HEK293 (cell line): ENCODE measurements at regions not wholly inside any gene's neighbourhood (a gene's known extent, or its start where the extent isn't known, plus 50 kb on each side); places are given as distances from the start of the nearest gene placed in this dataset.

ENCODE experiments used
- ATF2 ChIP-seq: fragments of 450-650 bp; formaldehyde crosslinking; IDR thresholded peaks from 2 replicates; pipeline ENCODE4 v1.5.1; 2016; ENCODE audit warnings: missing biosample characterization, missing genetic modification characterization, low read depth
- CTCF ChIP-seq: fragments of 450-650 bp; formaldehyde crosslinking; IDR thresholded peaks from 2 replicates; pipeline ENCODE4 v1.5.1; 2016; ENCODE audit warnings: missing biosample characterization, missing genetic modification characterization
- KLF10 ChIP-seq: fragments of 450-650 bp; IDR thresholded peaks from 2 replicates; pipeline ENCODE4 v1.5.1; 2018; ENCODE audit warnings: missing biosample characterization, mild to moderate bottlenecking, missing genetic modification characterization
- KLF16 ChIP-seq: fragments of 450-650 bp; formaldehyde crosslinking; IDR thresholded peaks from 2 replicates; pipeline ENCODE4 v1.5.1; 2017; ENCODE audit warnings: missing biosample characterization, missing genetic modification characterization
- MYNN ChIP-seq: fragments of 450-650 bp; formaldehyde crosslinking; IDR thresholded peaks from 2 replicates; pipeline ENCODE4 v1.5.1; 2016; ENCODE audit warnings: missing biosample characterization, missing genetic modification characterization, borderline replicate concordance
- REST ChIP-seq: fragments of 450-650 bp; formaldehyde crosslinking; IDR thresholded peaks from 2 replicates; pipeline ENCODE4 v1.5.1; 2016; ENCODE audit warnings: missing biosample characterization, missing genetic modification characterization
- SETDB1 ChIP-seq: IDR thresholded peaks from one replicate; pipeline ENCODE4 v1.6.1; 2017; ENCODE audit warnings: mild to moderate bottlenecking, low read length, moderate library complexity, mixed read lengths; ENCODE audit not compliant: insufficient read length
- ZNF16 ChIP-seq: fragments of 450-650 bp; formaldehyde crosslinking; IDR thresholded peaks from 2 replicates; pipeline ENCODE4 v1.5.1; 2016; ENCODE audit warnings: low read depth, missing biosample characterization, missing genetic modification characterization
- ZNF23 ChIP-seq: fragments of 450-650 bp; formaldehyde crosslinking; IDR thresholded peaks from 2 replicates; pipeline ENCODE4 v1.5.1; 2016; ENCODE audit warnings: missing biosample characterization, missing genetic modification characterization, borderline replicate concordance
- ZNF404 ChIP-seq: fragments of 450-650 bp; formaldehyde crosslinking; IDR thresholded peaks from 2 replicates; pipeline ENCODE4 v1.5.1; 2017; ENCODE audit warnings: missing biosample characterization, missing genetic modification characterization
- ZNF561 ChIP-seq: fragments of 450-650 bp; IDR thresholded peaks from 2 replicates; pipeline ENCODE4 v1.5.1; 2018; ENCODE audit warnings: missing biosample characterization, missing genetic modification characterization, borderline replicate concordance

GRCh38 chr5:61677220-61677619, 345.2 kb downstream of the ZSWIM6 start:
- TF ChIP-seq MYNN (tag by site-specific recombination) (no peak), ZNF404 (tag by site-specific recombination) (no peak), SETDB1 (no peak), ZNF561 (tag by site-specific recombination) (no peak), ZNF23 (tag by site-specific recombination) (no peak), REST (tag by site-specific recombination) (peak; percentile 49; the same call in 1 of the 2 replicates), CTCF (no peak), ATF2 (tag by site-specific recombination) (no peak), KLF10 (tag by site-specific recombination) (no peak), ZNF16 (tag by site-specific recombination) (no peak), KLF16 (no peak)
